Astrocyte of the cerebellum (primary cell): ENCODE measurements at regions not wholly inside any gene's neighbourhood (a gene's known extent, or its start where the extent isn't known, plus 50 kb on each side); places are given as distances from the start of the nearest gene placed in this dataset.

Experiments used
- DNase-seq: peaks from one replicate; pipeline ENCODE4 v3.0.0-alpha.2; 2011; ENCODE audit warnings: low read depth
- H3K4me3 ChIP-seq: 2 replicates; pipeline ENCODE4 v1.5.1; 2011; ENCODE audit warnings: mild to moderate bottlenecking, low read depth, low read length, moderate library complexity
- in situ Hi-C: cut with HindIII; loops from 2 replicates; pipeline ENCODE4 v1.10.0; 2017; ENCODE audit warnings: low sequenced_read_pairs
- TF ChIP-seq, protein P1 (sequence below): IDR thresholded peaks from 2 replicates; pipeline ENCODE4 v1.5.1; 2012; ENCODE audit warnings: low read length, low read depth, moderate library complexity, mild to moderate bottlenecking; ENCODE audit errors: missing control alignments

GRCh38 chr11:128069665-128070064 is 517.7 kb downstream of the ETS1 start:
- in situ Hi-C loops = no loop called here
- TF ChIP-seq, protein P1, sequence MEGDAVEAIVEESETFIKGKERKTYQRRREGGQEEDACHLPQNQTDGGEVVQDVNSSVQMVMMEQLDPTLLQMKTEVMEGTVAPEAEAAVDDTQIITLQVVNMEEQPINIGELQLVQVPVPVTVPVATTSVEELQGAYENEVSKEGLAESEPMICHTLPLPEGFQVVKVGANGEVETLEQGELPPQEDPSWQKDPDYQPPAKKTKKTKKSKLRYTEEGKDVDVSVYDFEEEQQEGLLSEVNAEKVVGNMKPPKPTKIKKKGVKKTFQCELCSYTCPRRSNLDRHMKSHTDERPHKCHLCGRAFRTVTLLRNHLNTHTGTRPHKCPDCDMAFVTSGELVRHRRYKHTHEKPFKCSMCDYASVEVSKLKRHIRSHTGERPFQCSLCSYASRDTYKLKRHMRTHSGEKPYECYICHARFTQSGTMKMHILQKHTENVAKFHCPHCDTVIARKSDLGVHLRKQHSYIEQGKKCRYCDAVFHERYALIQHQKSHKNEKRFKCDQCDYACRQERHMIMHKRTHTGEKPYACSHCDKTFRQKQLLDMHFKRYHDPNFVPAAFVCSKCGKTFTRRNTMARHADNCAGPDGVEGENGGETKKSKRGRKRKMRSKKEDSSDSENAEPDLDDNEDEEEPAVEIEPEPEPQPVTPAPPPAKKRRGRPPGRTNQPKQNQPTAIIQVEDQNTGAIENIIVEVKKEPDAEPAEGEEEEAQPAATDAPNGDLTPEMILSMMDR = no peak
- no peak overlapping the region for H3K4me3 ChIP-seq
- DNase-seq = no peak

- H3K4me3 ChIP-seq = no peak overlapping the region
- TF ChIP-seq, protein P1 = no peak
- DNase-seq = no peak
- in situ Hi-C loops = no loop called here
These were observed 519.6 kb downstream of the ETS1 start for GRCh38 chr11:128067780-128068179.

DNA sequence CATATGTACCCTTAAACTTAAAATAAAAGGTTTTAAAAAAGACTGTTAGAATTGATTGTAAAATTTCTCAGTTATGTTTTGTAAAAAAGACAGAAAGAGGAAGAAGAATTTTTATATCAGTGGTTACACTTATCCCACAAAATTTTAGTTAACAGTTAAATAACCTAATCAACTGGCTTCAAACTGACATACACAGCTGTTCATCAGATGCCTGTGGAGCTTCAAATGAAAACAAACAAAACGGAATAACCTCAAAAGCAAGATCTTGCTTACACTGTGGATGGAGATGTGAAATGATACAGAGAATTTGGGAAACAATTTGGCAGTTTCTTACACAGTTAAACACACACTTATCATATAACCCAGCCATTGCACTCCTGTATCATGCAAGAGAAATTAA is 521.0 kb downstream of the ETS1 start:
- in situ Hi-C loops = no loop called here
- TF ChIP-seq, protein P1 = no peak
- DNase-seq = no peak
- H3K4me3 ChIP-seq = no peak overlapping the region

DNA sequence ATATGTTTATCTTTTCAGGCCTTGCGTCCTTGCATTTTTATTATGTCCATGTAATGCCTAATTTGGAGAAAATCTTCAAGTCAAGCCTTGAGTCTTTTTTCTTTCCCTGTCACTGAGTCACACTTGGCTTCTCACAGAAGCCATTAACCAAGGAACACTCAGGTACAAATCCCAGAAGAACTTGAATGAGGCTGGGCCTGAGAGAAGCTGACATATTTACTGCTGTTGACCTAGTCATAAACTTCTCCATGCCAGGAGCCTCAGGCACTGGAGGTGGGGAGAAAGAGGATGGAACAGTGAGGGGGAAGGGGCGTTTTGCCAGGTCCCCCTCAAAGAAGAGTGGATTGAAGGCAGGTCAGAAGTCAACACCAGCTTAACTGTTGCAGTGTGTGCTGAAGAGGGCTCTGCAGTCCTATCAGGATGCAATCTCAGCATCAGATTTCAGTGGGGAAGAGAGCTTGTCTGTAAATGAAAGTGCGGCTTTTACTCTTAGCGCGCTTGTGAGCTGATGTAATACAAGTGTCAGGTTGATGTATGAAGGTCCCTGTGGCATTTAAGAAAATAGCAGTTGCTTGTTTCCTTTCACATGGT is 526.0 kb downstream of the ETS1 start:
- TF ChIP-seq, protein P1 = no peak
- in situ Hi-C loops = no loop called here
- H3K4me3 ChIP-seq = no peak overlapping the region
- peak; percentile 31 for DNase-seq

DNA sequence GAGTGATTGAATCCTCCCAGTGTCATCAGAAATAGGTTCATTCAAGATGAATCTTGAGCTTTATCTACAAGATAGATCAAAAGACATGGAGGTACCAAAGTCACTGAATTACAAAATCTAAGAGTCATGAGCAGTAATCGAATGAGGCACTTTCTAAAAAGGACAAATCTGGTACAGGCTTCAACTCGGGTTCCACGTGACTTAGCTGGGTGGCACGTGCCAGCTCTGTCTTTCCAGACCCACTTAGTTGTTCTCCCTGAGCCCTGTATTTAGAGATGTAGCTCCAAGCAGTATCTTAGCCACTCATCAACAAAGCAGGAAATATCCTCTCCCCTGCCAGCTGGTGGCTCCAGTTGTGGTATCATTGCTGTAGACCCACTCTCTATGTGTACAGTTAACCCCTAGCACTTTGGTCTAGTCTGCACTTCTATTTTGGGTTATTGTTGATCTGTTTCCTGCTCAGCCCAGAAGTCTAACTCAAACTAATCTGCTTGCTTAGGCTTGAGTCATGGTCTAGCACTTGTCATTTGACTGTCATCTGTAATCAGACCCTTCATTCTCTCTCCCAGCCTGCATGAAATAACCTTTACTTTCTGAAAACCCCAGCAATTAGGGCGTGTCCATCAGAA is 528.7 kb downstream of the ETS1 start:
- in situ Hi-C loops = no loop called here
- no peak overlapping the region for H3K4me3 ChIP-seq
- DNase-seq = no peak
- TF ChIP-seq, protein P1 = no peak

- in situ Hi-C loops = no loop called here
- TF ChIP-seq, protein P1 = no peak
- DNase-seq = no peak
- no peak overlapping the region for H3K4me3 ChIP-seq
These were observed 529.5 kb downstream of the ETS1 start for GRCh38 chr11:128057786-128058395.
